HG02642 (cell line): ENCODE measurements at regions not wholly inside any gene's neighbourhood (a gene's known extent, or its start where the extent isn't known, plus 50 kb on each side); places are given as distances from the start of the nearest gene placed in this dataset.
A peak's percentile ranks its signal among the peaks of the same experiment; 100 is the strongest.
"Not testable (repeated sequence)": the region's sequence is repeated elsewhere in the genome, so short reads cannot be mapped to it uniquely, and the experiment has no call there.

Source experiments
- ATAC-seq: cut with Tn5 transposase; IDR thresholded peaks from one replicate; pipeline ENCODE4 v1.9.1; 2021; ENCODE audit warnings: mild to moderate bottlenecking; ENCODE audit not compliant: unreplicated experiment, poor library complexity

- no peak for ATAC-seq
Observed at GRCh38 chr1:199529324-199529723, 498.2 kb upstream of the NR5A2 start.

DNA sequence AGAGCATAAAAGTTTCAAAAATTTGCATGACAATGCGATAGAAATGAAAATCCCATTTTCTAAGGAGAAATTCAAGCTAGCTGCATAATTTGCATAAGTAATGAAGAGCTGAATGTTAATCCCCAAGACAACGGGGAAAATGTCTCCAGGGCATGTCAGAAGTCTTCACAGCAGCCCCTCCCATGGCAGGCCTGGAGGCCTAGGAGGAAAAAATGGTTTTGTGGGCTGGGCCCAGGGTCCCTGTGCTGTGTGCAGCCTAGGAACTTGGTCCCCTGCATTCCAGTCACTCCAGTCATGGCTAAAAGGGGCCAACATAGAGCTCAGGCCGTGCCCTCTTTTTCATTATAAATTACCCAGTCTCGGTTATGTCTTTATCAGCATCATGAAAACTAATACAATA, 494.1 kb upstream of the NR5A2 start:
- ATAC-seq: not testable (repeated sequence)

DNA sequence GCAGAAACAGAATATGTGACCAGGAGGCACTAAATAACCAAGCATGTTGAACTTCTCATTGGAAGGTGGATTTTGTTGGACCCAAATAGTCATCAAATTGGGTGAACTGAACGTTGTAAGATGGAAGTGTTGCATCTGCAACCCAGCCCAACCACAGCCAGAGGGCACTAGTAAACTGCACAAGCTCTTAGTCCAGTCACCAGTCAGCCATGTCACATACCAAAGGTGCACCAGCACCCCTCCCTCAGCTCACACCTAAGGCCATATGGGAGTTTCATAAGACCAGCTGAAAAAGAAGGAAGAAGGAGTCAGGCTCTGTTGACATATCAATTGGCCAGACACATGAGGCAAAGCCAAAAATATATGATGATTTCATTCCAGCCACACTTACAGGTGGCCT, 481.7 kb upstream of the NR5A2 start:
- ATAC-seq: no peak

DNA sequence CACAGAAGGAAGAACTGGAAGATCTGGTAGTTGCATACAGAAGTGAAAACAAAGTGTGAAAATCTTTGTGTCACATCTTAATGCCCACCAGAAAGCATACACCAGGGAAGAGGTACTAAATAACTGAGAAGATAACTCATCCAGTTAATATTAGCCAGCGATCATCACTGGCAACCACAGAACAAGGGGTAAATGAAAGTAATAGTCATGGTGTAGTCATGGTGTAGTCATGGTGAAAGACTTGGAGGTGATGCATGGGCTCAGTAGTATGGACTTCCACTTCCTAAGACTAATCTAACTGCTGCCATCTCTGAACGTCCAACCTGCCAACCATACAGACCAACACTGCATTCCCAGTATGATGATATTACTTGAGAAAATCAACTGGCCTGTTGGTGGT, 481.2 kb upstream of the NR5A2 start:
- no peak for ATAC-seq

DNA sequence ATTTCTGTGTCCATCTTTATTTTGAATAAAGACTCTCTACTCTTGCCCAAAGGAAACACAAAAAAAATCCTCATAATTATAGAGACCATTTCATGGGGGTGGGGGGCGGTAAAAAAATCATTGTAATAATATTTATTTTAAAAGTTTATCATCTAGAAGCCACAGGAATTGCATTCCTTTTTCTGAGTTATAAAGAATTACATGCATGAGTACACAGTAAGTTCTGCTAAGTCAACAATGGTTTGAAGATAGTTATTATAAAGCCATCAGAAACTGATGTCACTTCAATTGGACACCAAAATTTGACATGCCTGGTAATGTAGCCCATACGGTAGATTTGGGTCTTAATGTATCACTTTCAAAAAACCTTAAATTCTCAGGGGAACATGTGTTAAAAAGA, 478.1 kb upstream of the NR5A2 start:
- ATAC-seq: no peak

- ATAC-seq: no peak
Observed at GRCh38 chr1:199550199-199551065, 477.1 kb upstream of the NR5A2 start.

DNA sequence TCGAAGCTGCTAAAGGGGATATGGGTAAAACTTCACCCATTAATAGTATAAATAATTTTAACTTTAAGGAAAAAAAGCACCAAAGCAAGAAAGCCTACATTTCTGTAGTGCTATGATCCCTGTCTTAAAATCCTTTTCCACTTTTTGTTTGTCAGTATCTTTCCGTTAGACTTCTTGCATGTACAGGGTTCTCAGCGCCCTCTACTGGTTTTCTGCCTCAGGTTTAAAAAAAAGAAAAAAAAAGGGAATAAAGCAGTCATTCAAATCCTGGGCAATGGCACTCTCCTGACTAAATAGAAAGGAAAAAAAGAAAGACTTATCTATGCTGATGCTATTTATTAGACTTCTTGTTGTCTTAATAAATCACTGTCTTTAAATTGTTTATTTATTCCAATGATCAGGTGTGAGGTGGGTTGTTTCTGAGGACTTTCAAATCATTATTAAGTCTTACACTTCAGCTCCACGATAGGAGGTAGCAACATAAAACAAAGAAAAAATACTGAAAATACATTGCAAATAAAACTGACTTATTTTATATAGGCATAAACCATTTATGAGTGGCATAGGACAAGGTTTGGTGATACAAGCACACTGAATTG, 475.4 kb upstream of the NR5A2 start:
- ATAC-seq: no peak

DNA sequence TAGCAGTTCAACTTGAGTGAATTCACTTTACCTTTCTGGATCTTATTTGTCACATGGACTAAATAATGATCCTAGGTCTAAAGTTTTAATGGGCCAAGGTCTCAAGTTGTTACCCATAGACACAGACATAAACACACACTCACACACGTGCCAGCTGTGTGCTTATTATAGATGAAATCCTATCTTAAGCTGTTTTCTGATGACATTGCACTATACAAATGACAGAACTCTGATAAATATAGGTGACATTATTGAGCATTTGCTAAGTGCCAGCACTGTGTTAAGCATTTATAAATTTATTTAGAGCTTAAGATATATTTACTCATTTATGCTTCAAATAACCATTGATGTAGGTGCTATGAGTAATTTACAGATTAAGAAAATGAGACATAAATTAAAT, 474.4 kb upstream of the NR5A2 start:
- no peak for ATAC-seq

DNA sequence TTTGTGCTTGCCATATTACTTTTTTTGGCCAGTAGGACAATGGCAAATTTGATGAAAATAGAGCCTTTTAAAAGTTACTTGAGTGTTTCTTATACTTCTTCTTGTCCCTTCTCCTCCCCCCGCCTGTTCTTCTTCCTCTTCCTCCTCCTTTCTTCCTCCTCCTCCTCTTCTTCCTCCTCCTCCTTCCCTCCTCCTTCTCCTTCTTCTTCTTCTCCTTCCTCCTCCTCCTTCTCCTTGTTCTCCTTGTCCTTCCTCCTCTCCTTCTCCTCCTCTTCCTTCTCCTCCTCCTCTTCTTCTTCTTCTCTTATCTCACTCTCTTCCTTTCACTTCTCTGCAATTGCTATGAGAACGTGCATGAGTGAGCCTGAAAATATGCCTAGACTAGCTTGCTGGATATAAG, 466.2 kb upstream of the NR5A2 start:
- ATAC-seq: no peak

GRCh38 chr1:199573047-199573446, 454.5 kb upstream of the NR5A2 start:
- ATAC-seq: no peak

GRCh38 chr1:199574950-199575349, 452.6 kb upstream of the NR5A2 start:
- ATAC-seq: no peak

- no peak for ATAC-seq
Observed at GRCh38 chr1:199580300-199580699, 447.2 kb upstream of the NR5A2 start.

DNA sequence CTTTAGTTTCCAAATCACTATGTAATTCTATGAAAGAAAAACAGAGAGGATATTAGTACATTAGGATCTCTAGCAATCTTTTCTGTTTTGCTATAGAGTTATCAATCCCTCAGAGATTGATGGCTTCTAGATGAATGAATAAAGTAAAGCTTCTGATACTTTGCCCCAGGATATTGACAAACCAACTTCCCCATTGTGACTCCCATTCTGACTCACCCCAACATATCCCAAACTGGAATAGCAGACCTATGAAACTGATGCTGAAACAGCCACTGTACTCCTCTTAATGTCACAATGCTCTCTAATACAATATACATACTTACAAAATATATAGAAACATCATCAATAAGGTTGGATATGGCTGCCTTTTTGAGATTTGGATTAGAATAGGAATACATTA, 442.1 kb upstream of the NR5A2 start:
- ATAC-seq: no peak

- peak; percentile 78 for ATAC-seq
Observed at GRCh38 chr1:199590708-199591107, 436.8 kb upstream of the NR5A2 start.

DNA sequence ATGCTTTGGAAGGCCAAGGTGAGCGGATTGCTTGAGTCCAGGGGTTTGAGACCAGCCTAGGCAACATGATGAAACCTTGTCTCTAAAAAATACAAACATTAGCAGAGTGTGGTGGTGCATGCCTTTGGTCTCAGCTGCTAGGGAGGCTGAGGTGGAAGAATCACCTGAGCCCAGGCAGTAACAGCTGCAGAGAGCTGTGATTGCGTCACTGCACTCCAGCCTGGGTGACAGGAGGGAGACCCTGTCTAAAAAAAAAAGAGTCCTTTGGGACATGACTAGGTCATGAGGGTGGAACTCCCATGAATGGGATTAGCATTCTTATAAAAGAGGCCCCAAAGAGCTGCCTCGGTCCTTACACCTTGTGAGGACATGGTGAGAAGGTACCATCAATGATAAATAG, 436.0 kb upstream of the NR5A2 start:
- no peak for ATAC-seq

DNA sequence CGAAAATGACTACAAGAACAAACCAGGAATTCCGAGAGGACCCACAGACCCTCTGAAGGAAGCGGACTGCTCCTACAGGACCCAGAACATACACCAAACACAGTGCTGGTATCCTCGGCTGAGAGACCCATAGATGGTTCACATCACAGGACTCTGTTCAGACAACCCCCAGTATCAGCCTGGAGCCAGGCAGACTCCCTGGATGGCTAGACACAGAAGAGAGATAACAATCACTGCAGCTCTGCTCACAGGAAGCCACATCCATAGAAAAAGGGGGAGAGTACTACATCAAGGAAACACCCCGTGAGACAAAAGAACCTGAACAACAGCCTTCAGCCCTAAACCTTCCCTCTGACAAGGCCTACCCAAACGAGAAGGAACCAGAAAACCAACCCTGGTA, 434.0 kb upstream of the NR5A2 start:
- ATAC-seq: no peak

GRCh38 chr1:199596448-199596847, 431.1 kb upstream of the NR5A2 start:
- not testable (repeated sequence) for ATAC-seq

DNA sequence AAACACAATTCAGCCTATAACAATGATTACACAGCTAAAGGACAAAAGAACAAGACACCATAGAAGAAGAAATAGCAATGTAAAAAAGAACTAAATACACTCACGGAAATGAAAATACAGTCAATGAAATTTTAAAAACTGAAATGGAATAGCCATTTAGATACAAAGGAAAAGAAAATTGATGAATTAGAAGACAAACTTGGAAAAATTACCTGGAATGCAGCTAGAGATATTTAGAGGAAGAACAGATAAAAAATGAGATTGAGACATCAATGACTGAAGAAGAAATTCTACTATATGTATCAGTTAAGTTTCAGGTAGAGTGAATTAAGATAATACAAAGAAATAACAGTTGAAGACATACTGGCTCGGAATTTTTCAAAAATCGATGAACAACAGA, 430.4 kb upstream of the NR5A2 start:
- ATAC-seq: no peak

- ATAC-seq: no peak
Observed at GRCh38 chr1:199608414-199608813, 419.1 kb upstream of the NR5A2 start.

DNA sequence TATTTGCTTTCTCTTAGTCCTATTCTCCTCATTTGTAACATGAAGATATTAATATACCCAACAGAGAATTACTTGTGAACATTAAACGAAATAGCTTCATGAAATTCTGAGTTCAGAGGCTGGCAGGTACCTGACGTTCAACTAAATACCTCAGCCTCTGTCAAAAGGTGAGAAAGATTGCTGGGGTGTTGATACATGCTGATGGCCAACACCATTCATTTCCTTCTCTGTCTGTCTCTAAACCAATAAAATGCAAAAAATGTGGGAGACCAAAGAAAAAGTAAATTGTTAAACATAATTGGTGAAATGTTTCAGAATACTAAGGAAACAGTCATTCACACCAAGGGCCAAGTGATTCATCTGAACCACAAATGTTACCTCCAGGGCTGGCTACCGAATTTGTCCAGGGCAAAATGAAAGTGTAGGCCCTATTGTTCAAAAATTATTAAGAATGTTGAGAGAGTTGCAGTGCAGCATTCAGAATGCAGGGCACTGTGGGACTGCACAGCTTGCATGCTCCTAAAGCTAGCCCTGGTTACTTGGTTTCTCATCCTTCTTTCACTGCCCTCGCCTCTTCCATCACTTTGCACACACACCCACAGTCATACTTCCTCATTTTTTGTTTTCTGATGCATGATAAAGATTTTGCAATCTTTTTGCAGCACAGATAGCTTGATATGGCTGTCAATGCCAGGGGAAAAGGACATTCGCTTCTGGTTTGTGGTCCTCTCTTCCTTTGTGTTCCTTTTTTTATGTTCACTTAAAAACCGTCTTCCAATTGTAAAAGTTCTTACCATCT, 414.3 kb upstream of the NR5A2 start:
- ATAC-seq: no peak

DNA sequence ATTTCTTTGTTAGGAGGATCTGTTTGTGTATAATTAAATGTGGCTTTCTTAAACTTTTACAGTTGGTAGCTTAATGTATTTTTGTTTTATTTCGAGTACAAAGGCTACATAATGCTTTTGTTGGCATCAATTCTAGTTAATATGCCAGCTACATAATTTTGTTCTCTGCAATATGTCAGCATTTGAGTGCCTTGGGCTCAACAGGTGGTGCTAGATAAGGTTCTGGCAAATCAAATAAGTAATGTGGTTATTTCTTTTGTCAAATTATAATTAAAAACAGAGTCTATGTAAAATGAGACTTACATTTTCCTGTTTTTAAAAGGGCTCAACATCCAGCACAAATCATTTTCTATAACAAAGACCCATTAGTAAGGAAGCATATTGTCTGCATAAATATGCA, 410.6 kb upstream of the NR5A2 start:
- ATAC-seq: no peak
